ENCODE measurements at regions not wholly inside any gene's neighbourhood (a gene's known extent, or its start where the extent isn't known, plus 50 kb on each side); places are given as distances from the start of the nearest gene placed in this dataset.
A peak's percentile ranks its signal among the peaks of the same experiment; 100 is the strongest.
"Not testable (repeated sequence)": the region's sequence is repeated elsewhere in the genome, so short reads cannot be mapped to it uniquely, and the experiment has no call there.

- DNase-seq = peak; percentile 34
Measured at GRCh38 chr7:13742811-13743210, 246.7 kb downstream of the ETV1 start.

- DNase-seq = no peak
Measured at GRCh38 chr7:13743226-13743625, 246.2 kb downstream of the ETV1 start.

GRCh38 chr7:13745530-13745929, 243.9 kb downstream of the ETV1 start:
- peak; percentile 27 for DNase-seq

GRCh38 chr7:13748998-13749397, 240.5 kb downstream of the ETV1 start:
- DNase-seq = no peak

- no peak for DNase-seq
Measured at GRCh38 chr7:13749636-13750035, 239.8 kb downstream of the ETV1 start.

- DNase-seq = no peak
Measured at GRCh38 chr7:13751766-13752165, 237.7 kb downstream of the ETV1 start.

GRCh38 chr7:13757841-13758240, 231.6 kb downstream of the ETV1 start:
- no peak for DNase-seq

GRCh38 chr7:13765853-13766252, 223.6 kb downstream of the ETV1 start:
- DNase-seq = not testable (repeated sequence)

GRCh38 chr7:13770305-13770704, 219.2 kb downstream of the ETV1 start:
- DNase-seq = no peak

- DNase-seq = no peak
Measured at GRCh38 chr7:13774976-13775375, 214.5 kb downstream of the ETV1 start.

- no peak for DNase-seq
Measured at GRCh38 chr7:13777242-13777641, 212.2 kb downstream of the ETV1 start.

- no peak for DNase-seq
Measured at GRCh38 chr7:13778967-13779366, 210.5 kb downstream of the ETV1 start.

GRCh38 chr7:13790611-13791010, 198.9 kb downstream of the ETV1 start:
- DNase-seq = no peak

- DNase-seq = no peak
Measured at GRCh38 chr7:13792208-13792607, 197.3 kb downstream of the ETV1 start.

- no peak for DNase-seq
Measured at GRCh38 chr7:13793926-13794325, 195.5 kb downstream of the ETV1 start.

GRCh38 chr7:13794581-13794980, 194.9 kb downstream of the ETV1 start:
- DNase-seq = no peak

GRCh38 chr7:13797545-13797944, 191.9 kb downstream of the ETV1 start:
- no peak for DNase-seq

- no peak for DNase-seq
Measured at GRCh38 chr7:13800694-13801448, 188.6 kb downstream of the ETV1 start.

GRCh38 chr7:13801669-13802068, 187.8 kb downstream of the ETV1 start:
- no peak for DNase-seq

GRCh38 chr7:13802651-13803050, 186.8 kb downstream of the ETV1 start:
- no peak for DNase-seq

- DNase-seq = no peak
Measured at GRCh38 chr7:13803134-13803533, 186.3 kb downstream of the ETV1 start.

GRCh38 chr7:13806089-13806867, 183.2 kb downstream of the ETV1 start:
- DNase-seq = not testable (repeated sequence)

GRCh38 chr7:13817230-13817629, 172.2 kb downstream of the ETV1 start:
- DNase-seq = not testable (repeated sequence)

- DNase-seq = no peak
Measured at GRCh38 chr7:13821152-13821787, 168.2 kb downstream of the ETV1 start.

Data from NCI-H1105 (cell line).